GM23248 (cell line): ENCODE measurements at regions not wholly inside any gene's neighbourhood (a gene's known extent, or its start where the extent isn't known, plus 50 kb on each side); places are given as distances from the start of the nearest gene placed in this dataset.

Experiments
- EZH2 ChIP-seq: fragments of 200-600 bp; sonication (generic); IDR thresholded peaks from 2 replicates; pipeline ENCODE4 v1.6.1; 2018; ENCODE audit warnings: antibody characterized with exemption, mild to moderate bottlenecking; ENCODE audit not compliant: insufficient read depth, poor library complexity, severe bottlenecking
- EZH2phosphoT487 ChIP-seq: fragments of 200-600 bp; sonication (generic); IDR thresholded peaks from 2 replicates; pipeline ENCODE4 v1.6.1; 2018; ENCODE audit warnings: antibody characterized with exemption, moderate library complexity, mild to moderate bottlenecking, low read depth; ENCODE audit not compliant: insufficient read depth

DNA sequence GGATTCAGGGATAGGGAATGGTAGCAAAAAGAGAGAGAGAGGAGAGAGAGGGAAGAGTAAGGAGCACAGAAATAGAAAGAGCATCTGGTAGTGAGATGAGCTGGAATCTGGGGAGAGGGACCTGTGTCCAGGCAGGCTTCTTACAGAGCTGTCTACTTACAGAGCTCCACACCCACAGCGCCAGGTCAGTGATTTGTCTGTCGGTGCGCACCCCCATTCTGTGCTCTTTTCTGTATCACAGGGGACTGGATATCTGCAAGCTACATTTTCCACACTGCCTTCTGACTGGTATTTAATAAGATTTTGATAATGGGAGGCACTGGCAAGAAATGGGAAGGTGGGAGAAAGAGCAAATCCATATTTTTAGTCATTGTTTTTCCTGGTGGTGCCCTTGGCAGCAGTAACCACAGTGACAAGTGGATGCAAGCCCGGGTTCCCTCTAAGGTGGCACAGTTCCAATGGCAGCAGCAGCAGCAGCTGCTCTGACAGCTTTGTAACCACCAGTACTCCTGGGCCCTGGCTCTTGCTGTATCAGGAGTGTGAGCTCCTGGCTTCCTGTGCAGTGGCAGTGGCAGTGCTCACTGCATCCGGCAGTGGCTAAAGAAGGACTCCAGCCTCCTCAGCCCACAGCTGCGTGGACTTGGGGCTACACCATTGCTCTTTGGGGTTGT is 300.5 kb downstream of the TRIML1 start:
- TF ChIP-seq EZH2 (no peak), EZH2phosphoT487 (no peak)
